ENCODE measurements at regions not wholly inside any gene's neighbourhood (a gene's known extent, or its start where the extent isn't known, plus 50 kb on each side); places are given as distances from the start of the nearest gene placed in this dataset.

GRCh38 chr2:7929281-7929680, 752.6 kb upstream of the ID2 start:
- no peak for DNase-seq (ENCODE audit: low read depth in 2 of 2)

GRCh38 chr2:7930800-7931635, 750.8 kb upstream of the ID2 start:
- peak in 1 of 2 donors; percentile 15 for DNase-seq (ENCODE audit: low read depth in 2 of 2)

- no peak for DNase-seq (ENCODE audit: low read depth in 2 of 2)
These were observed 750.0 kb upstream of the ID2 start for GRCh38 chr2:7931808-7932207.

GRCh38 chr2:7933672-7934071, 748.2 kb upstream of the ID2 start:
- DNase-seq (ENCODE audit: low read depth in 2 of 2): no peak

- DNase-seq (ENCODE audit: low read depth in 2 of 2): no peak
These were observed 747.4 kb upstream of the ID2 start for GRCh38 chr2:7934476-7934875.

- DNase-seq (ENCODE audit: low read depth in 2 of 2): no peak
These were observed 744.8 kb upstream of the ID2 start for GRCh38 chr2:7937082-7937481.

GRCh38 chr2:7940723-7941122, 741.1 kb upstream of the ID2 start:
- DNase-seq (ENCODE audit: low read depth in 2 of 2): no peak

- no peak for DNase-seq (ENCODE audit: low read depth in 2 of 2)
These were observed 738.4 kb upstream of the ID2 start for GRCh38 chr2:7943446-7943845.

- DNase-seq (ENCODE audit: low read depth in 2 of 2): no peak
These were observed 736.8 kb upstream of the ID2 start for GRCh38 chr2:7945026-7945425.

- DNase-seq (ENCODE audit: low read depth in 2 of 2): no peak
These were observed 731.7 kb upstream of the ID2 start for GRCh38 chr2:7950035-7950612.

- DNase-seq (ENCODE audit: low read depth in 2 of 2): no peak
These were observed 730.9 kb upstream of the ID2 start for GRCh38 chr2:7951001-7951400.

GRCh38 chr2:7951490-7951889, 730.4 kb upstream of the ID2 start:
- no peak for DNase-seq (ENCODE audit: low read depth in 2 of 2)

- no peak for DNase-seq (ENCODE audit: low read depth in 2 of 2)
These were observed 729.7 kb upstream of the ID2 start for GRCh38 chr2:7952046-7952745.

- no peak for DNase-seq (ENCODE audit: low read depth in 2 of 2)
These were observed 728.7 kb upstream of the ID2 start for GRCh38 chr2:7953195-7953594.

GRCh38 chr2:7954234-7954633, 727.6 kb upstream of the ID2 start:
- DNase-seq (ENCODE audit: low read depth in 2 of 2): no peak

- no peak for DNase-seq (ENCODE audit: low read depth in 2 of 2)
These were observed 725.6 kb upstream of the ID2 start for GRCh38 chr2:7956126-7956689.

GRCh38 chr2:7961550-7961949, 720.3 kb upstream of the ID2 start:
- no peak for DNase-seq (ENCODE audit: low read depth in 2 of 2)

- no peak for DNase-seq (ENCODE audit: low read depth in 2 of 2)
These were observed 719.7 kb upstream of the ID2 start for GRCh38 chr2:7962161-7962560.

- no peak for DNase-seq (ENCODE audit: low read depth in 2 of 2)
These were observed 718.1 kb upstream of the ID2 start for GRCh38 chr2:7963787-7964186.

GRCh38 chr2:7966032-7966431, 715.8 kb upstream of the ID2 start:
- no peak for DNase-seq (ENCODE audit: low read depth in 2 of 2)

- DNase-seq (ENCODE audit: low read depth in 2 of 2): no peak
These were observed 714.0 kb upstream of the ID2 start for GRCh38 chr2:7967707-7968405.
